SHP77 treated with DMSO at 0.1 percent for 48 hours (cell line): ENCODE measurements at regions not wholly inside any gene's neighbourhood (a gene's known extent, or its start where the extent isn't known, plus 50 kb on each side); places are given as distances from the start of the nearest gene placed in this dataset.

Experiments used
- DNase-seq: peaks from one replicate; lab custom pipeline; 2025; lab: John Stamatoyannopoulos, UW

DNA sequence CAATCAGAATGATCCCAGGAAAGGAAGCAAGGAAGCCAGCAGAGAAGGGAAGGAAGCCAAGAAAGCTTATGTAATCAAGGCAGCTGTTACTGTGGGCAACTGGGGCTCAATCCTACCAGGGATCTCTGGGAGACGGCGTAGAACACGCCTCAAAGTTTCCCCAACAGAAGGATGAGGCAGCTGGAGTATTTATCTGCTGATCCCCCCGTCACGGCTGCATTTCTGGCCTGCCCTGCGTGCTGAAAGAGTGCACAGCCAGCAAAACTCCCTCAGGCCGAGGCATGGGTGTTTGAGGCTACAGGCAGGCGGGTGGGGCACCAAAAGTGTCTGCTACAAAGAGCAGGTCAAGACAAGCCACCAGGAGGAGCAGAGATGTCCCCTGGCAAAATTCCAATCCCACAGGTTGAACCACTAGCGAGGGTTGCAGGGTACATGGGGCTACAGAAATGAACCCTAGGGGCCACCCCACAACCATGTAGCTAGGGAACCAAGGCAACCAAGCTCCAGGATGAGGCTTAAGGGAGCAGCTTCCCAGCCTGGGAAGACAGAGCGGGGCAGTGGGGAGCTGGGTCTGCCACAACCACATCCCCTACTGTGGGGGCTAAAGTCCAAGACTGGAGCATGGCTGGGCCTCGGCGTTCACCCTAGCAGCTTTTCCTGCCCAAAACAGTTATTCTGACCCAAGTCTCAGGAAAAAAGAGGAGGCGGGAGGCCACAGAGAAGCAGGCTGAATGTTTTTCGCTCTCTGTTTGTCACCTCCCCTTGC is 113.4 kb downstream of the BCOR start:
- DNase-seq: no peak

DNA sequence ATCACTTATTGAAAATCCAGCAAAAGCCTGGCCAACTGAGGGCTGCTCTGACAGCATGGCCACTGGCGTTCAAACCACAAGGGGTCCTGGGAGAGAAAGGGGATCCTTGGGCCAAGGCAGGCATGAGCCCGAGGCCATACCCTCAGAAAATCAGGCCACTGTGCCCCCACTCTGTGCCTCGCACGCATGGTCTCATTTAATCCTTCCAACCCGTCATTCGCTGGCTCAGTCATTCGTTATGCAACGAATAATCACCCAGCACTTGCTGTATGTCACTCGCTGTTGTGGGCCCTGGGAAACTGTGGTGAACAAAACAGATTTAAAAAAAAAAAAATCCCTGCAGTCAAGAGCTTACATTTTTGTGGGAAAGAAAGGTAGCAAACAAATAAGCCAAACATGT is 112.7 kb downstream of the BCOR start:
- DNase-seq: no peak

DNA sequence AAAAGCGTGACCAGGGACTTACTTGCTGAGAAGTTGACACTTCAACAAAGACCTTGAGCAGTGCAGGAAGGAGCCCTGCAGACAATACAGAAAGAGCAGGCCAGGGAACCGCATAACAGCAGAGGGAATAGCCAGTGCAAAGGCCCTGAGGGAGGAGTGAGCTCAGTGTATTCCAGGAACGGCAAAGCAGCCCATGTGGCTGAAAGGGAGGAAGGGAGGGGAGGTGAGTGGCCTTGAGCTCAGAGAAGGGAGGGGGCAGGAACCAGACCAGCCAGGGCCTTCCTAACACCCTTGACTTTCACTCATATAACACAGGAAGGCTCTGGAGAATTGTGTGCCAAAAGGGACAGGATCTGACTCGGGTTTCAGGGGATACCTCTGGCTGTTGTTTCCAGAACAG is 112.2 kb downstream of the BCOR start:
- no peak for DNase-seq

DNA sequence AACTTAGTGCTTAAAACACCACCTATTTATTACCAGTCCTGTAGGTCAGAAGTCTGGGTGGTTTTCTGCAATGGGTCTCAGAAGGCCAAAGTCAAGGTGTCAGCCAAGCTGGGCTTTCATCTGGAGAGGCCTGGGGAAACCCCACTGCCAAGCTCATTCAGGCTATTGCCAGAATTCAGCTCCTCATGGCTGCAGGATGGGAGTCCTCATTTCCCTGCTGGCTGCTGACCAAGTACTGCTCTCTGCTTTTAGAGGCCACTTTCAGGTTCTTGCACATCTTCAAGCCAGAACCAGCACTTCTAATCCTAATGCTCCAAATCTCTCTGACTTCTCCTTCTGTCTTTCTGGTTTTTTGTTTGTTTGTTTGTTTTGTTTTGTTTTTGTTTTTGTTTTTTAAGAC is 109.3 kb downstream of the BCOR start:
- DNase-seq: no peak

DNA sequence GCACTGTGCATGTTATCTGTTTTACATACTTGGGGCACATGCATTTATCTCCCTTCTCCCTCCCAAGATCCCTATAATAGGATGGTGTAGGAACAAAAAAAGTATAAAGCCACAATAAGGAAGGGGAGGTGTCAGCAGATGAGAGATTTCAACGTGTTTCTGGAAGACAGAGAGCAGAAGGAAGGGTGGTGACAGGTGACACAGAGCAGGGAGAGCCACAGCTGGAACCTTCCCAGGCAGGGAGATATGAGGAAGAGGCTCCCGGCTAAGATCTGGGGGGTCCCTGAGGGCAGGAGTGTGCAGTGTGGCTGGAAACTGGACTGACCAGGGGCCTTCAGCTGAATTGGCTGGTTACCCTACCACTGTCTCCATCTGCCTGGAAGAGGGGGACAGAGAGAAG is 107.4 kb downstream of the BCOR start:
- no peak for DNase-seq

GRCh38 chrX:39992300-39992699 is 105.5 kb downstream of the BCOR start:
- DNase-seq: no peak

- DNase-seq: no peak
Observed at GRCh38 chrX:39995457-39995856, 102.3 kb downstream of the BCOR start.

GRCh38 chrX:39996536-39996935 is 101.2 kb downstream of the BCOR start:
- no peak for DNase-seq

DNA sequence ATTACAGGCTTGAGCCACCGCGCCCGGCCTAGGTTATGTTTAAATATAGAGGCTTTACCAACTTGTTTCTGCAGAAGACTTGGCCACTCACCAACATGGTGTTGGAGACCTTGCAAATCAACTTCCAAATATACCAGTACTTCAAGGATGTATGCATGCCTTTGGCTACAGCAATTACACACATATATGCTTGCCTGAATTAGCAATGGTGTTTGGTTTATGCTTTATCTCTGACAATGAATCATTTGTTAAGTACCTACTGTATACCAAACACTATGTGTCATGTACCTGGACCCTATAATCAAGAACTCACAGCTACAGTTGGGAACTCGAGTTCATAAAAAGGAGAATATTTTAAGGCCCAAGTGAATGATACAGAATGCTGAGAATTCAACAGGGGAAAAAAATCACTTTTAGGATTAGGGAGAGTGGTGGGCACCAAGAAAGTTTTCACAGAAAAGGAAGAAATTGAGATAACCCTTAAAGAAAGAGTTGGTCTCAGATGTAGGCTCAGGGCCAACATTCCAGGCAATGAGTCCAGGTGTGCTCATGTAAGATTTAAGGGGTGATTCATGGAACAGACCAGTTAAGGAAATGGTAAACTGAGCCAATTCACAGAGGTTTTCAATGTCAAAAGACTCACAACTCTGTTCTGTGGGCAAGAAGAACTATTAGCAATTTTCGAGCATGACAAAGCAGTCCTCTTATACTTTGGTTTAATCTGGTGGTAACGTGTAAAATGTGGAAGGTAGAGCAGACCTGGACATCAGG is 98.9 kb downstream of the BCOR start:
- no peak for DNase-seq
